ENCODE measurements at regions not wholly inside any gene's neighbourhood (a gene's known extent, or its start where the extent isn't known, plus 50 kb on each side); places are given as distances from the start of the nearest gene placed in this dataset.

DNA sequence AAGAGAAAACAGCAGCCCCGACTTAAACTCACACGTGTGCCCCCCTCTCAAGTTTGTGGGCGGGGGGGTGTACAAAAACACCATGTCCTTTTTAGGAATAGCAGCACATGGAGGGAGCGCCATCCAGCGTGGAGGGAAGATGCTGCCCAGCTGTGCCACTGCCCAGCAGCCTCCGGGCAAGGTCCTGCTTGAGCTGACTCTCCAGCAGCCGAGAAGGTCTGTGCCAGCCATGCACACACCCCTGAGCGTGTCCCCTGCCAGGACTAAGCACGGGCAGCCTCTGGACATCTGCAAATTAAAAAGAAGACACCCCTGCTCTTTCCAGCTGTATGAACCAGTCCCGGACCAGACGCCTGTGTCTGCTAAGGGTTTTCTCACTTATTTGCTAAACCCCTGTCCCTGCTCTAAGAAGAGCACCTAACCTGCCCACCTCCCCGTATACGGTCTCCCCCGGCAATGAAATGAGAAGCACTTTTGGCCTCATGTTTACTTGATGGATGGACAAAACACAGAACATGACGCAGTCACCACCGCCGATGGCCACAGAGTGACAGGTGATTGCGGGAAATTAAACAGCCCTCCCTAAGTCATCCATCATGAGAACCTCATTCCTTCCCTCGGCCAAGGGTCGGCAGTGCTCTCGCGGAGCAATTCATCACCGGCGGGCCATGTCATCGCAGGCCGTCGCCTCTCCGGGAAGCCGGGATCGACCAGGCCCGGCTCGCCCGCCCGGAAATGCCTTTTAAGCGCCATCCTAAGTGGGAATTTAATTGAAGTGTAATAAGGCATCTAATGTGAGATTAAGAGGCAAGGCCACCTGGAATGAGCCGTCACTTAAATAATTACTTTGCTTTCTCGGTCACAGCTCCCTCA is 96.9 kb downstream of the OLFM1 start:
- H3K27me3 Mint-ChIP-seq = peaks cover 3% of the 10 kb centered on the region
- Histone ChIP-seq H3K9me3 (ENCODE audit: control extremely low read depth in 1 of 3, control insufficient read depth in 2 of 3, insufficient read depth in 1 of 3, low read length in 2 of 3) (peaks cover 0 to 2% (median 0%) of the 10 kb centered on the region in 3 donors), H3K27me3 (replicated peaks in 1 of 4; ENCODE audit: control extremely low read depth in 1 of 4, control insufficient read depth in 3 of 4, insufficient read depth in 4 of 4, low read length in 3 of 4) (no peaks in the 10 kb centered on the region), H3K79me2 (ENCODE audit: control insufficient read depth, insufficient read depth, low read length) (no peaks in the 10 kb centered on the region), H3K9ac (ENCODE audit: low read length) (no peak overlapping the region), H4K20me1 (ENCODE audit: control insufficient read depth, insufficient read depth, low read length, poor library complexity, severe bottlenecking) (no peaks in the 10 kb centered on the region), H3K4me1 (ENCODE audit: control insufficient read depth in 2 of 2, insufficient read depth in 2 of 2, low read length in 2 of 2) (no peaks in the 10 kb centered on the region), H3K4me3 (ENCODE audit: control extremely low read depth in 1 of 5, extremely low read depth in 1 of 5, insufficient read depth in 1 of 5, low read depth in 2 of 5, low read length in 4 of 5) (no peak overlapping the region), H3K36me3 (replicated peaks in 1 of 2; ENCODE audit: control extremely low read depth in 1 of 2, control insufficient read depth in 1 of 2, extremely low read depth in 1 of 2, insufficient read depth in 2 of 2, low read length in 1 of 2) (no peaks in the 10 kb centered on the region), H3K27ac (ENCODE audit: low read length in 2 of 2) (no peak overlapping the region), H3K4me2 (replicated peaks; ENCODE audit: low read depth, low read length, poor library complexity, severe bottlenecking) (no peak overlapping the region), H2AFZ (ENCODE audit: insufficient read depth, low read depth, low read length, poor library complexity, severe bottlenecking) (no peak overlapping the region)
- no peak overlapping the region for H3K4me3 Mint-ChIP-seq
- no peak overlapping the region for H3K27ac Mint-ChIP-seq
- 78% methylated on average over 29 of the region's 37 CpGs for WGBS (ENCODE audit: insufficient coverage)
- H3K4me1 Mint-ChIP-seq = no peaks in the 10 kb centered on the region
- H3K9me3 Mint-ChIP-seq (ENCODE audit: insufficient read depth) = no peaks in the 10 kb centered on the region
- TF ChIP-seq, protein P1, sequence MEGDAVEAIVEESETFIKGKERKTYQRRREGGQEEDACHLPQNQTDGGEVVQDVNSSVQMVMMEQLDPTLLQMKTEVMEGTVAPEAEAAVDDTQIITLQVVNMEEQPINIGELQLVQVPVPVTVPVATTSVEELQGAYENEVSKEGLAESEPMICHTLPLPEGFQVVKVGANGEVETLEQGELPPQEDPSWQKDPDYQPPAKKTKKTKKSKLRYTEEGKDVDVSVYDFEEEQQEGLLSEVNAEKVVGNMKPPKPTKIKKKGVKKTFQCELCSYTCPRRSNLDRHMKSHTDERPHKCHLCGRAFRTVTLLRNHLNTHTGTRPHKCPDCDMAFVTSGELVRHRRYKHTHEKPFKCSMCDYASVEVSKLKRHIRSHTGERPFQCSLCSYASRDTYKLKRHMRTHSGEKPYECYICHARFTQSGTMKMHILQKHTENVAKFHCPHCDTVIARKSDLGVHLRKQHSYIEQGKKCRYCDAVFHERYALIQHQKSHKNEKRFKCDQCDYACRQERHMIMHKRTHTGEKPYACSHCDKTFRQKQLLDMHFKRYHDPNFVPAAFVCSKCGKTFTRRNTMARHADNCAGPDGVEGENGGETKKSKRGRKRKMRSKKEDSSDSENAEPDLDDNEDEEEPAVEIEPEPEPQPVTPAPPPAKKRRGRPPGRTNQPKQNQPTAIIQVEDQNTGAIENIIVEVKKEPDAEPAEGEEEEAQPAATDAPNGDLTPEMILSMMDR (IDR thresholded peaks at IDR 0.05) = no peak
- TF ChIP-seq EZH2 (IDR thresholded peaks at IDR 0.05; ENCODE audit: borderline replicate concordance, insufficient read depth, low read depth, low read length, poor library complexity, severe bottlenecking) = no peak
- ATAC-seq (ENCODE audit: low read depth) (no peak), DNase-seq (no peak)
- ChIA-PET POLR2A (no interaction called here), CTCF (no interaction called here)
- intact Hi-C loops (cut with micrococcal nuclease) = no loop called here

GRCh38 chr9:135185060-135185459 is 97.6 kb downstream of the OLFM1 start:
- Histone ChIP-seq H3K9ac (ENCODE audit: low read length) (no peak overlapping the region), H3K4me2 (replicated peaks; ENCODE audit: low read depth, low read length, poor library complexity, severe bottlenecking) (no peak overlapping the region), H3K36me3 (replicated peaks in 1 of 2; ENCODE audit: control extremely low read depth in 1 of 2, control insufficient read depth in 1 of 2, extremely low read depth in 1 of 2, insufficient read depth in 2 of 2, low read length in 1 of 2) (no peaks in the 10 kb centered on the region), H4K20me1 (ENCODE audit: control insufficient read depth, insufficient read depth, low read length, poor library complexity, severe bottlenecking) (no peaks in the 10 kb centered on the region), H3K27ac (ENCODE audit: low read length in 2 of 2) (no peak overlapping the region), H3K9me3 (ENCODE audit: control extremely low read depth in 1 of 3, control insufficient read depth in 2 of 3, insufficient read depth in 1 of 3, low read length in 2 of 3) (peaks cover 0 to 2% (median 0%) of the 10 kb centered on the region in 3 donors), H3K4me1 (ENCODE audit: control insufficient read depth in 2 of 2, insufficient read depth in 2 of 2, low read length in 2 of 2) (no peaks in the 10 kb centered on the region), H3K79me2 (ENCODE audit: control insufficient read depth, insufficient read depth, low read length) (no peaks in the 10 kb centered on the region), H3K27me3 (replicated peaks in 1 of 4; ENCODE audit: control extremely low read depth in 1 of 4, control insufficient read depth in 3 of 4, insufficient read depth in 4 of 4, low read length in 3 of 4) (no peaks in the 10 kb centered on the region), H3K4me3 (ENCODE audit: control extremely low read depth in 1 of 5, extremely low read depth in 1 of 5, insufficient read depth in 1 of 5, low read depth in 2 of 5, low read length in 4 of 5) (no peak overlapping the region), H2AFZ (ENCODE audit: insufficient read depth, low read depth, low read length, poor library complexity, severe bottlenecking) (no peak overlapping the region)
- Mint-ChIP-seq H3K4me1 (no peaks in the 10 kb centered on the region), H3K4me3 (no peak overlapping the region), H3K9me3 (ENCODE audit: insufficient read depth) (no peaks in the 10 kb centered on the region), H3K27me3 (peaks cover 3% of the 10 kb centered on the region), H3K27ac (no peak overlapping the region)
- intact Hi-C loops (cut with micrococcal nuclease) = no loop called here
- ATAC-seq (ENCODE audit: low read depth) (no peak), DNase-seq (no peak)
- POLR2A ChIA-PET = no interaction called here
- 94% methylated on average over 21 of the region's 21 CpGs for WGBS (ENCODE audit: insufficient coverage)
- CTCF ChIA-PET = no interaction called here
- TF ChIP-seq EZH2 (IDR thresholded peaks at IDR 0.05; ENCODE audit: borderline replicate concordance, insufficient read depth, low read depth, low read length, poor library complexity, severe bottlenecking) = no peak
- TF ChIP-seq, protein P1 (IDR thresholded peaks at IDR 0.05) = no peak
